ENCODE measurements at regions not wholly inside any gene's neighbourhood (a gene's known extent, or its start where the extent isn't known, plus 50 kb on each side); places are given as distances from the start of the nearest gene placed in this dataset.

GRCh38 chr13:59340151-59340550, 823.6 kb downstream of the DIAPH3 start:
- TF ChIP-seq EZH2 (IDR thresholded peaks at IDR 0.05; ENCODE audit: low read depth): no peak
- TF ChIP-seq, protein P1, sequence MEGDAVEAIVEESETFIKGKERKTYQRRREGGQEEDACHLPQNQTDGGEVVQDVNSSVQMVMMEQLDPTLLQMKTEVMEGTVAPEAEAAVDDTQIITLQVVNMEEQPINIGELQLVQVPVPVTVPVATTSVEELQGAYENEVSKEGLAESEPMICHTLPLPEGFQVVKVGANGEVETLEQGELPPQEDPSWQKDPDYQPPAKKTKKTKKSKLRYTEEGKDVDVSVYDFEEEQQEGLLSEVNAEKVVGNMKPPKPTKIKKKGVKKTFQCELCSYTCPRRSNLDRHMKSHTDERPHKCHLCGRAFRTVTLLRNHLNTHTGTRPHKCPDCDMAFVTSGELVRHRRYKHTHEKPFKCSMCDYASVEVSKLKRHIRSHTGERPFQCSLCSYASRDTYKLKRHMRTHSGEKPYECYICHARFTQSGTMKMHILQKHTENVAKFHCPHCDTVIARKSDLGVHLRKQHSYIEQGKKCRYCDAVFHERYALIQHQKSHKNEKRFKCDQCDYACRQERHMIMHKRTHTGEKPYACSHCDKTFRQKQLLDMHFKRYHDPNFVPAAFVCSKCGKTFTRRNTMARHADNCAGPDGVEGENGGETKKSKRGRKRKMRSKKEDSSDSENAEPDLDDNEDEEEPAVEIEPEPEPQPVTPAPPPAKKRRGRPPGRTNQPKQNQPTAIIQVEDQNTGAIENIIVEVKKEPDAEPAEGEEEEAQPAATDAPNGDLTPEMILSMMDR (conservative IDR thresholded peaks at IDR 0.05): no peak
- H3K27ac ChIP-seq: no peak overlapping the region
- H3K4me2 ChIP-seq: no peak overlapping the region
- intact Hi-C loops (cut with micrococcal nuclease; ENCODE audit: unreplicated experiment): no loop called here
- no peak for DNase-seq
- no peaks in the 10 kb centered on the region for H4K20me1 ChIP-seq (ENCODE audit: insufficient read depth)
- ChIA-PET POLR2A (ENCODE audit: unreplicated experiment) (no interaction called here), CTCF (no interaction called here)
- no peaks in the 10 kb centered on the region for H3K9me3 ChIP-seq (ENCODE audit: insufficient read depth, low read depth)
- no peaks in the 10 kb centered on the region for H3F3A ChIP-seq (ENCODE audit: insufficient read depth, low read depth)
- no peaks in the 10 kb centered on the region for H3K9me2 ChIP-seq (ENCODE audit: insufficient read depth)
- H3K79me2 ChIP-seq (ENCODE audit: low read depth): no peaks in the 10 kb centered on the region
- no peaks in the 10 kb centered on the region for H3K36me3 ChIP-seq (ENCODE audit: low read depth)
- no peaks in the 10 kb centered on the region for H3K4me1 ChIP-seq (replicated peaks; ENCODE audit: insufficient read depth)
- H3K27me3 ChIP-seq (ENCODE audit: insufficient read depth, low read depth): no peaks in the 10 kb centered on the region
- no peak overlapping the region for H3K4me3 ChIP-seq
- no TSS peak for BruUV-seq (replicated peaks)
- H2AFZ ChIP-seq: no peak overlapping the region

DNA sequence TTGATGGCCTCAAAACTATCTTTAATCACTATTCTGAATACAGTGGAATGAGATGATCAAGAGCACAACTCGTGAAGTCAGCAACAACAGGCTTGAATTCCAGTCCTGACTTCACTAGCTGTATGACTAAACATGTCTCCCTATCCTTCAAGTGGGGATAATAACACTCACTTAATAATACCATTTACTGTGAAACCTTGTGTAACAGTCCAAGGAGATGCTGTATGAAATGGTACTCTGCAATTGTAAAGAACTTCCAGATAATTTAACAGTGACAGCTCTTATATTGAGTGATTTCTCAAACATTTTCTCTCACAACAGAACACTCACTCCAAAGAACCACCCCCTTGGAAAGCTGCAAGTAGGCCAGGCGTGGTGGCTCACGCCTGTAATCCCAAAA, 823.1 kb downstream of the DIAPH3 start:
- Histone ChIP-seq H3K27ac (no peak overlapping the region), H2AFZ (no peak overlapping the region), H3K27me3 (ENCODE audit: insufficient read depth, low read depth) (no peaks in the 10 kb centered on the region), H3K9me2 (ENCODE audit: insufficient read depth) (no peaks in the 10 kb centered on the region), H3K79me2 (ENCODE audit: low read depth) (no peaks in the 10 kb centered on the region), H3K9me3 (ENCODE audit: insufficient read depth, low read depth) (no peaks in the 10 kb centered on the region), H3F3A (ENCODE audit: insufficient read depth, low read depth) (no peaks in the 10 kb centered on the region), H4K20me1 (ENCODE audit: insufficient read depth) (no peaks in the 10 kb centered on the region), H3K4me2 (no peak overlapping the region), H3K4me3 (no peak overlapping the region), H3K4me1 (replicated peaks; ENCODE audit: insufficient read depth) (no peaks in the 10 kb centered on the region), H3K36me3 (ENCODE audit: low read depth) (no peaks in the 10 kb centered on the region)
- BruUV-seq (replicated peaks): no TSS peak
- no peak for DNase-seq
- ChIA-PET CTCF (no interaction called here), POLR2A (ENCODE audit: unreplicated experiment) (no interaction called here)
- TF ChIP-seq EZH2 (IDR thresholded peaks at IDR 0.05; ENCODE audit: low read depth): no peak
- TF ChIP-seq, protein P1 (conservative IDR thresholded peaks at IDR 0.05): no peak
- intact Hi-C loops (cut with micrococcal nuclease; ENCODE audit: unreplicated experiment): no loop called here

GRCh38 chr13:59342400-59342799, 821.3 kb downstream of the DIAPH3 start:
- Histone ChIP-seq H3K27me3 (ENCODE audit: insufficient read depth, low read depth) (no peaks in the 10 kb centered on the region), H3K27ac (no peak overlapping the region), H3K4me2 (no peak overlapping the region), H3K36me3 (ENCODE audit: low read depth) (no peaks in the 10 kb centered on the region), H2AFZ (no peak overlapping the region), H3K9me3 (ENCODE audit: insufficient read depth, low read depth) (no peaks in the 10 kb centered on the region), H3F3A (ENCODE audit: insufficient read depth, low read depth) (no peaks in the 10 kb centered on the region), H4K20me1 (ENCODE audit: insufficient read depth) (no peaks in the 10 kb centered on the region), H3K79me2 (ENCODE audit: low read depth) (no peaks in the 10 kb centered on the region), H3K9me2 (ENCODE audit: insufficient read depth) (no peaks in the 10 kb centered on the region), H3K4me3 (no peak overlapping the region), H3K4me1 (replicated peaks; ENCODE audit: insufficient read depth) (no peaks in the 10 kb centered on the region)
- ChIA-PET POLR2A (ENCODE audit: unreplicated experiment) (no interaction called here), CTCF (no interaction called here)
- intact Hi-C loops (cut with micrococcal nuclease; ENCODE audit: unreplicated experiment): no loop called here
- TF ChIP-seq, protein P1 (conservative IDR thresholded peaks at IDR 0.05): no peak
- TF ChIP-seq EZH2 (IDR thresholded peaks at IDR 0.05; ENCODE audit: low read depth): no peak
- no peak for DNase-seq
- BruUV-seq (replicated peaks): no TSS peak
